OCI-LY1 (cell line): ENCODE measurements at regions not wholly inside any gene's neighbourhood (a gene's known extent, or its start where the extent isn't known, plus 50 kb on each side); places are given as distances from the start of the nearest gene placed in this dataset.

Experiments
- H2AFZ ChIP-seq: fragments of 200-600 bp; sonication (generic), shearing (Covaris generic); 2 replicates; pipeline ENCODE4 v1.6.0; 2014; ENCODE audit warnings: antibody characterized with exemption, mild to moderate bottlenecking, low read length
- H3F3A ChIP-seq: fragments of 200-600 bp; sonication (generic), shearing (Covaris generic); 2 replicates; pipeline ENCODE4 v1.6.0; 2014; ENCODE audit warnings: mild to moderate bottlenecking, antibody characterized with exemption, low read length, moderate library complexity; ENCODE audit not compliant: insufficient read depth
- H3K27ac ChIP-seq: fragments of 200-600 bp; sonication (generic); 2 replicates; pipeline ENCODE4 v1.5.1; 2014; ENCODE audit warnings: low read length, mixed run types, mild to moderate bottlenecking, low read depth; ENCODE audit not compliant: poor library complexity, severe bottlenecking
- H3K27me3 ChIP-seq: fragments of 200-600 bp; sonication (generic); 2 replicates; pipeline ENCODE4 v1.6.0; 2014; ENCODE audit warnings: antibody characterized with exemption, mild to moderate bottlenecking, low read length, moderate library complexity; ENCODE audit not compliant: insufficient read depth
- H3K36me3 ChIP-seq: fragments of 200-600 bp; sonication (generic); 2 replicates; pipeline ENCODE4 v1.6.1; 2014; ENCODE audit warnings: mild to moderate bottlenecking, antibody characterized with exemption, low read length, moderate library complexity, mixed read lengths; ENCODE audit not compliant: insufficient read depth
- H3K4me1 ChIP-seq: fragments of 200-600 bp; sonication (generic); 2 replicates; pipeline ENCODE4 v1.5.1; 2014; ENCODE audit warnings: mild to moderate bottlenecking, low read length, moderate library complexity; ENCODE audit not compliant: insufficient read depth, severe bottlenecking
- H3K4me2 ChIP-seq: fragments of 200-600 bp; sonication (generic), shearing (Covaris generic); 2 replicates; pipeline ENCODE4 v1.6.1; 2014; ENCODE audit warnings: low read length
- H3K4me3 ChIP-seq: fragments of 200-600 bp; sonication (generic); 2 replicates; pipeline ENCODE4 v1.5.1; 2014; ENCODE audit warnings: low read length, low read depth, mild to moderate bottlenecking, mixed read lengths; ENCODE audit not compliant: poor library complexity, severe bottlenecking
- H3K79me2 ChIP-seq: fragments of 200-600 bp; shearing (Covaris generic); 2 replicates; pipeline ENCODE4 v1.6.1; 2016; ENCODE audit warnings: mixed run types, low read length, mixed read lengths; ENCODE audit not compliant: insufficient read depth
- H3K9ac ChIP-seq: fragments of 200-600 bp; sonication (generic), shearing (Covaris generic); 2 replicates; pipeline ENCODE4 v1.6.1; 2014; ENCODE audit warnings: mild to moderate bottlenecking, low read length, mixed read lengths
- H3K9me2 ChIP-seq: fragments of 200-600 bp; sonication (generic), shearing (Covaris generic); 2 replicates; pipeline ENCODE4 v1.6.1; 2014; ENCODE audit warnings: low read depth, mild to moderate bottlenecking, low read length, mixed read lengths
- H3K9me3 ChIP-seq: fragments of 200-600 bp; shearing (Covaris generic); 2 replicates; pipeline ENCODE4 v1.6.1; 2014; ENCODE audit warnings: low read length, mixed read lengths
- H4K20me1 ChIP-seq: fragments of 200-600 bp; sonication (generic), shearing (Covaris generic); 2 replicates; pipeline ENCODE4 v1.6.0; 2016; ENCODE audit warnings: mild to moderate bottlenecking, low read length; ENCODE audit not compliant: insufficient read depth
- EZH2 ChIP-seq: fragments of 200-600 bp; sonication (generic), shearing (Covaris generic); IDR thresholded peaks from 2 replicates; pipeline ENCODE4 v1.8.0; 2017; ENCODE audit warnings: borderline replicate concordance, mixed run types, mild to moderate bottlenecking, antibody characterized with exemption, low read length, moderate library complexity, mixed read lengths
- TF ChIP-seq, protein P1 (sequence below): fragments of 200-600 bp; sonication (generic), shearing (Covaris generic); IDR thresholded peaks from 2 replicates; pipeline ENCODE4 v1.5.1; 2017; ENCODE audit warnings: mild to moderate bottlenecking, antibody characterized with exemption, low read length, moderate library complexity, mixed read lengths

DNA sequence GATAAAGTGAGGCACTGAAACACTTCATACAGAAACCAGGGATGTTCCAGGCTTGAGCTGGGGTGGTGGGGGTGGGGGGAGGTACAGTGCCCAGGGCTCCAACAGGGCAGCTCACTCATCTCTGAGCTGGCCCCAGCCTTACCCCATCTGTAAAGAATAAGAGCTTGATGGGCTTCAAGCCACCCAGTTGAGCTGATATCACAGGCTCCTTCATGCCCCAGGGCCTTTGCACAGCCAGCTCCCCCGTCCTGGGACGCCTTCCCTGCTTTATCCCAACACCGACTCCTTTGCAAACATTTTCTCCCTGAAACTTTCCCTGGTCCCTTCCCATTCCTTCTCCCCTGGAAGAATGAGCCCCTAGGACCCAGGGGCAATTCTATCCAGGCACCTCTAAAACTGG is 261.7 kb downstream of the PARN start:
- H3K9me2 ChIP-seq: no peaks in the 10 kb centered on the region
- no peak overlapping the region for H2AFZ ChIP-seq
- H3K4me1 ChIP-seq: peaks cover 11% of the 10 kb centered on the region
- H3K79me2 ChIP-seq: no peaks in the 10 kb centered on the region
- peaks cover 13% of the 10 kb centered on the region for H3K27me3 ChIP-seq
- H3K9ac ChIP-seq: no peak overlapping the region
- H3K4me3 ChIP-seq: no peak overlapping the region
- H3F3A ChIP-seq: no peaks in the 10 kb centered on the region
- H4K20me1 ChIP-seq: no peaks in the 10 kb centered on the region
- H3K9me3 ChIP-seq: no peaks in the 10 kb centered on the region
- no peak overlapping the region for H3K27ac ChIP-seq
- no peaks in the 10 kb centered on the region for H3K36me3 ChIP-seq
- H3K4me2 ChIP-seq: no peak overlapping the region
- no peak for TF ChIP-seq EZH2
- TF ChIP-seq, protein P1, sequence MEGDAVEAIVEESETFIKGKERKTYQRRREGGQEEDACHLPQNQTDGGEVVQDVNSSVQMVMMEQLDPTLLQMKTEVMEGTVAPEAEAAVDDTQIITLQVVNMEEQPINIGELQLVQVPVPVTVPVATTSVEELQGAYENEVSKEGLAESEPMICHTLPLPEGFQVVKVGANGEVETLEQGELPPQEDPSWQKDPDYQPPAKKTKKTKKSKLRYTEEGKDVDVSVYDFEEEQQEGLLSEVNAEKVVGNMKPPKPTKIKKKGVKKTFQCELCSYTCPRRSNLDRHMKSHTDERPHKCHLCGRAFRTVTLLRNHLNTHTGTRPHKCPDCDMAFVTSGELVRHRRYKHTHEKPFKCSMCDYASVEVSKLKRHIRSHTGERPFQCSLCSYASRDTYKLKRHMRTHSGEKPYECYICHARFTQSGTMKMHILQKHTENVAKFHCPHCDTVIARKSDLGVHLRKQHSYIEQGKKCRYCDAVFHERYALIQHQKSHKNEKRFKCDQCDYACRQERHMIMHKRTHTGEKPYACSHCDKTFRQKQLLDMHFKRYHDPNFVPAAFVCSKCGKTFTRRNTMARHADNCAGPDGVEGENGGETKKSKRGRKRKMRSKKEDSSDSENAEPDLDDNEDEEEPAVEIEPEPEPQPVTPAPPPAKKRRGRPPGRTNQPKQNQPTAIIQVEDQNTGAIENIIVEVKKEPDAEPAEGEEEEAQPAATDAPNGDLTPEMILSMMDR: no peak

DNA sequence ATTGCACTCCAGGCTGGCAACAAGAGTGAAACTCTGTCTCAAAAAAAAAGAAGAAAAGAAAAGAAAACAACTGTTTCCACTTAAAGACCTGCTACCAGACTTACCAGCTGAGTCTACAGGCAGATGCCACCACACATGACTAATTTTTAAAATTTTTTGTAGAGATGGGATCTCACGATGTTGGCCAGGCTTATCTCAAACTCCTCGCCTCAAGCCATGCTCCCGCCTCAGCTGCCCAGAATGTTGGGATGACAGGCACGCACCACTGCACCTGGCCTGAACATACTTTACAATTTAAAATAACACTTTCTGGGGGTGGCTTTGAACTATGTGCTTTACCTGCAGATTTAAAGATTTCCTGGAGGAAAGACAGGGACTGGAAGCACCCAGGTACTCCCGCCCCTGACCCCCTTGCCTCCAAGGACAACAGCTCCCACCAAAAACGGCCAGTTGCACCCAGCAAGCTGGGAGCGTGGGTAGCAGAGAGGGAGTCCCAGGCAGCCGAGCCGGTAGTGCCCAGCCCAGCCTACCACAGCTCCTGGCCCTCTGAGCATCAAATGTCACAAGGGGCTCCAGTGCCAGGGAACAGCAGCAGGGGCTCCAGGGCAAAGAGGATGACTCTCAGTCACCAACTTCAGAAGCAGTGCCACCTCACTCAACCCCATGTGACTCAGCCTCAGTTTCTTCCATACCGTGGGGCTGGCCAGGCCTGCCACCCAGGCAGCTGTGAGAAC is 262.9 kb downstream of the PARN start:
- Histone ChIP-seq H2AFZ (no peak overlapping the region), H3K4me2 (no peak overlapping the region), H3F3A (no peaks in the 10 kb centered on the region), H3K4me1 (peaks cover 11% of the 10 kb centered on the region), H3K79me2 (no peaks in the 10 kb centered on the region), H3K27ac (no peak overlapping the region), H3K27me3 (peaks cover 8% of the 10 kb centered on the region), H3K9me3 (no peaks in the 10 kb centered on the region), H3K4me3 (no peak overlapping the region), H3K36me3 (no peaks in the 10 kb centered on the region), H4K20me1 (no peaks in the 10 kb centered on the region), H3K9ac (no peak overlapping the region), H3K9me2 (no peaks in the 10 kb centered on the region)
- TF ChIP-seq, protein P1: no peak
- TF ChIP-seq EZH2: no peak

DNA sequence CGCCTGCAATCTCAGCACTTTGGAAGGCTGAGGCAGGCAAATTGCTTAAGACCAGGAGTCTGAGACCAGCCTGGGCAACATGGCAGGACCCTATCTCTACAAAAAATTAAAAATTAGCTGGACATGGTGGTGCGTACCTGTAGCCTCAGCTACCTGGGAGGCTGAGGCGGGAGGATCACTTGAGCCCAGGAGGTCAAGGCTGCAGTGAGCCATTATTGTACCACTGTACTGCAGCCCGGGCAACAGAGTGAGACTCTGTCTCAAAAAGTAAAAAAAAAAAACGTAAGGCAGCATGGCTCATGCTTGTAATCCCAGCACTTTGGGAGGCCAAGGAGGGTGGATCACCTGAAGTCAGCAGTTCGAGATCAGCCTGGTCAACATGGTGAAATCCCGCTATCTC is 263.6 kb downstream of the PARN start:
- no peaks in the 10 kb centered on the region for H3K9me3 ChIP-seq
- no peaks in the 10 kb centered on the region for H3K9me2 ChIP-seq
- H3K9ac ChIP-seq: no peak overlapping the region
- no peaks in the 10 kb centered on the region for H3K36me3 ChIP-seq
- peaks cover 11% of the 10 kb centered on the region for H3K4me1 ChIP-seq
- peaks cover 5% of the 10 kb centered on the region for H3K27me3 ChIP-seq
- no peak overlapping the region for H3K4me3 ChIP-seq
- no peak overlapping the region for H3K27ac ChIP-seq
- H3F3A ChIP-seq: no peaks in the 10 kb centered on the region
- H4K20me1 ChIP-seq: no peaks in the 10 kb centered on the region
- H3K79me2 ChIP-seq: no peaks in the 10 kb centered on the region
- H3K4me2 ChIP-seq: no peak overlapping the region
- H2AFZ ChIP-seq: no peak overlapping the region
- TF ChIP-seq, protein P1: no peak
- no peak for TF ChIP-seq EZH2
